ENCODE measurements at regions not wholly inside any gene's neighbourhood (a gene's known extent, or its start where the extent isn't known, plus 50 kb on each side); places are given as distances from the start of the nearest gene placed in this dataset.

GRCh38 chr11:40062616-40063015, 1396.8 kb downstream of the LRRC4C start:
- Histone ChIP-seq H3K4me3 (no peak overlapping the region), H3K9me3 (no peaks in the 10 kb centered on the region), H3K27me3 (no peaks in the 10 kb centered on the region), H3K4me1 (no peaks in the 10 kb centered on the region), H3K27ac (no peak overlapping the region), H3K36me3 (no peaks in the 10 kb centered on the region)
- intact Hi-C loops (cut with DNase I): no loop called here
- WGBS, 2 donors: 82% methylated on average over 2 of the region's 2 CpGs
- TF ChIP-seq POLR2A (IDR thresholded peaks at IDR 0.05): no peak
- no peak for TF ChIP-seq EP300 (IDR thresholded peaks at IDR 0.05)
- TF ChIP-seq POLR2AphosphoS5 (IDR thresholded peaks at IDR 0.05): no peak
- no peak for TF ChIP-seq CTCF (IDR thresholded peaks at IDR 0.05)
- DNase-seq: no peak

GRCh38 chr11:40061221-40061620, 1398.2 kb downstream of the LRRC4C start:
- 83 to 91% methylated on average over 3 of the region's 3 CpGs for WGBS, 2 donors
- H3K9me3 ChIP-seq: no peaks in the 10 kb centered on the region
- intact Hi-C loops (cut with DNase I): no loop called here
- no peaks in the 10 kb centered on the region for H3K27me3 ChIP-seq
- H3K4me1 ChIP-seq: no peaks in the 10 kb centered on the region
- H3K4me3 ChIP-seq: no peak overlapping the region
- no peak overlapping the region for H3K27ac ChIP-seq
- H3K36me3 ChIP-seq: no peaks in the 10 kb centered on the region
- TF ChIP-seq CTCF (IDR thresholded peaks at IDR 0.05) (no peak), POLR2AphosphoS5 (IDR thresholded peaks at IDR 0.05) (no peak), EP300 (IDR thresholded peaks at IDR 0.05) (no peak), POLR2A (IDR thresholded peaks at IDR 0.05) (no peak)
- DNase-seq: no peak

- no peaks in the 10 kb centered on the region for H3K4me1 ChIP-seq
- intact Hi-C loops (cut with DNase I): no loop called here
- no peak overlapping the region for H3K4me3 ChIP-seq
- no peaks in the 10 kb centered on the region for H3K27me3 ChIP-seq
- DNase-seq: no peak
- no peak overlapping the region for H3K27ac ChIP-seq
- H3K36me3 ChIP-seq: no peaks in the 10 kb centered on the region
- H3K9me3 ChIP-seq: no peaks in the 10 kb centered on the region
- TF ChIP-seq CTCF (IDR thresholded peaks at IDR 0.05) (no peak), POLR2A (IDR thresholded peaks at IDR 0.05) (no peak), POLR2AphosphoS5 (IDR thresholded peaks at IDR 0.05) (no peak), EP300 (IDR thresholded peaks at IDR 0.05) (no peak)
These were observed 1404.8 kb downstream of the LRRC4C start for GRCh38 chr11:40054631-40055030.

- intact Hi-C loops (cut with DNase I): no loop called here
- H3K27ac ChIP-seq: no peak overlapping the region
- no peaks in the 10 kb centered on the region for H3K9me3 ChIP-seq
- no peaks in the 10 kb centered on the region for H3K36me3 ChIP-seq
- no peak for DNase-seq
- TF ChIP-seq POLR2AphosphoS5 (IDR thresholded peaks at IDR 0.05) (no peak), EP300 (IDR thresholded peaks at IDR 0.05) (no peak), CTCF (IDR thresholded peaks at IDR 0.05) (no peak), POLR2A (IDR thresholded peaks at IDR 0.05) (no peak)
- no peaks in the 10 kb centered on the region for H3K27me3 ChIP-seq
- WGBS, 2 donors: 82 to 83% methylated on average over 3 of the region's 3 CpGs
- no peaks in the 10 kb centered on the region for H3K4me1 ChIP-seq
- H3K4me3 ChIP-seq: no peak overlapping the region
These were observed 1414.1 kb downstream of the LRRC4C start for GRCh38 chr11:40045312-40045711.

GRCh38 chr11:40037005-40037404, 1422.4 kb downstream of the LRRC4C start:
- WGBS, 2 donors: 17 to 66% methylated on average over 2 of the region's 2 CpGs
- no peak overlapping the region for H3K27ac ChIP-seq

More at GRCh38 chr11:40037005-40037404, 1422.4 kb downstream of the LRRC4C start:
- TF ChIP-seq EP300 (IDR thresholded peaks at IDR 0.05) (no peak), CTCF (IDR thresholded peaks at IDR 0.05) (no peak), POLR2A (IDR thresholded peaks at IDR 0.05) (no peak), POLR2AphosphoS5 (IDR thresholded peaks at IDR 0.05) (no peak)
- H3K9me3 ChIP-seq: no peaks in the 10 kb centered on the region
- H3K4me1 ChIP-seq: no peaks in the 10 kb centered on the region
- intact Hi-C loops (cut with DNase I): no loop called here
- no peak overlapping the region for H3K4me3 ChIP-seq
- no peak for DNase-seq
- H3K36me3 ChIP-seq: no peaks in the 10 kb centered on the region
- H3K27me3 ChIP-seq: no peaks in the 10 kb centered on the region
